ENCODE measurements at regions not wholly inside any gene's neighbourhood (a gene's known extent, or its start where the extent isn't known, plus 50 kb on each side); places are given as distances from the start of the nearest gene placed in this dataset.

DNA sequence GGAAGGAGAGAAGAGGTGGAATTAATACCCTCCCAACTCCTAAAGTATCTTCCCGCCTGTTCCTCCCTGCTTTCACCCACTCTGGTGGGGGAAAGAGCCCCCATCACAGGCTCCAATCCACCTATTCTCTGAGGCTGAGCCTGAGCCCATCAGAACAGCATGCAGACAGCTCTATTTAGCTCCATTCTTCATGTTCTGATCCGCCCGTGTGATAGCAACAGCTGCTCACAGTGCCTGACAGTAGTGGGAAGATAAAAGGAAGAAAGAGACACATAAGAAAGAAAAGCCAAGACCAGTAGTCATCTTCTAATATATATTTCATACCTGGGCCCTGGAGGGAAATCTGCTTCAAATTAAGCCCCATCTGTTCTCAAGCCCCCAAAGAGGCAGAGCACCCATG lies 80.3 kb upstream of the AKIP1 start:
- Histone ChIP-seq H4K20me1 (no peaks in the 10 kb centered on the region), H3K4me1 (peaks cover 99% of the 10 kb centered on the region), H3K4me3 (no peak overlapping the region), H3K9me3 (no peaks in the 10 kb centered on the region), H3K27ac (no peak overlapping the region; the same call in 1 of the 2 replicates), H3K36me3 (no peaks in the 10 kb centered on the region), H3K9ac (no peak overlapping the region), H3K27me3 (no peaks in the 10 kb centered on the region), H3K4me2 (peak overlapping the region; percentile 78)
- TF ChIP-seq Cebpa-rat (IDR thresholded peaks at IDR 0.05), result no peak

DNA sequence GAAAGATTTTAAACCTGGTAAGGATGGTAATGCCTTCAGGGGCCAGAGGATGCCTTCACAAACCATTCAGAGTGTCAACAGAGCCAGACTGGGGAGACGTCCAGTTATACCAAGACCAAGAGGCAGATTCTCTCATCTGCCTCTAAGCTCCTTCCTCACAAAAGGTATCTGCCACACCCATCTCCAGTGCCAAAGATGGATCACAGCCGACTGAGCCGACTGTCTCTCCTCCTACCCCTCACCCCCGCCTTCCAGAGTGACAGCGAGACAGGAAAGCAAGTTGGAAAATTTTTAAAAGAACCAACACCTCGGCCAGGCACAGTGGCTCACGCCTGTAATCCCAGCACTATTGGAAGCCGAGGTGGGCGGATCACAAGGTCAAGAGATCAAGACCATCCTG lies 79.1 kb upstream of the AKIP1 start:
- no peak for TF ChIP-seq Cebpa-rat (IDR thresholded peaks at IDR 0.05)
- Histone ChIP-seq H3K27me3 (no peaks in the 10 kb centered on the region), H3K36me3 (no peaks in the 10 kb centered on the region), H3K4me1 (peaks cover 88% of the 10 kb centered on the region), H3K9me3 (no peaks in the 10 kb centered on the region), H3K27ac (peak overlapping the region; percentile 90), H3K4me3 (0 out of 2 replicates have a peak overlapping the region, but pooled peaks have one; percentile 38), H3K9ac (peak overlapping the region; percentile 71; the same call in 1 of the 2 replicates), H4K20me1 (no peaks in the 10 kb centered on the region), H3K4me2 (peak overlapping the region; percentile 78)

DNA sequence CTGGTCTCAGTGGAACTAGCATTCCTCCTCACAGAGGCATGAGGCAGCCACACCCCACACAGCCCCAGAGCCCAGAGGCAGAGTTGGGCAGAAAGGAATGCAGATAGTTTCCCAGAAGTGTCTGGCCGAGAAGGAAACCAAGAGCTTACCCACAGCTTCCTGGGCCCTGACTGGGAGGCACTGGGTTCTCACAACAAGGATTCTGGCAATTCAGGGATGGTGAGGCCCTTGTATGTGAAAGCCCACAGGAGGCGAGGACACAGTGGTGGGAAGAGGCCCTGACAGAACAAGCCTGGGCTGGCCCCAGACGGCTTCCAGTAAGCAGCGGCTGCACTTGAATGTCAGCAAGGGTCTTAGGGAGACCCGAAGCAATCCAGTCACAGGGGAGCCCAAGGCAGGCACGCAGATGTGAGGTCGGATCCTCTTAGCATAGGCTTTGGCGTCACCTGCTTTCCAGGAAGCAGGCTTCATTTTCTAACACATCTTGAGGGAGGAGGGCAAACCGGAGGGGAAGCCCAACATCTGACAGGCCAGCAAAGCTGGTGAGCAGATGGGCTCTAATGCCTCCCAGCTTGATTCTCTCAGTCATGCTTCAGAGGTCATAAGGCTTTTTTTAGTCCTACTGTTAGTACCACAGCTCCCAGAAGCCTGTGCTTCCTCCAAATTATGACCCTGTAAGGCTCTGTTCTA lies 78.3 kb upstream of the AKIP1 start:
- Histone ChIP-seq H3K4me3 (peak overlapping the region; percentile 38), H3K9me3 (no peaks in the 10 kb centered on the region), H4K20me1 (no peaks in the 10 kb centered on the region), H3K4me2 (peak overlapping the region; percentile 78), H3K9ac (peak overlapping the region; percentile 71), H3K27me3 (no peaks in the 10 kb centered on the region), H3K27ac (peak overlapping the region; percentile 90), H3K4me1 (peaks cover 81% of the 10 kb centered on the region), H3K36me3 (no peaks in the 10 kb centered on the region)
- TF ChIP-seq Cebpa-rat (IDR thresholded peaks at IDR 0.05), result no peak

DNA sequence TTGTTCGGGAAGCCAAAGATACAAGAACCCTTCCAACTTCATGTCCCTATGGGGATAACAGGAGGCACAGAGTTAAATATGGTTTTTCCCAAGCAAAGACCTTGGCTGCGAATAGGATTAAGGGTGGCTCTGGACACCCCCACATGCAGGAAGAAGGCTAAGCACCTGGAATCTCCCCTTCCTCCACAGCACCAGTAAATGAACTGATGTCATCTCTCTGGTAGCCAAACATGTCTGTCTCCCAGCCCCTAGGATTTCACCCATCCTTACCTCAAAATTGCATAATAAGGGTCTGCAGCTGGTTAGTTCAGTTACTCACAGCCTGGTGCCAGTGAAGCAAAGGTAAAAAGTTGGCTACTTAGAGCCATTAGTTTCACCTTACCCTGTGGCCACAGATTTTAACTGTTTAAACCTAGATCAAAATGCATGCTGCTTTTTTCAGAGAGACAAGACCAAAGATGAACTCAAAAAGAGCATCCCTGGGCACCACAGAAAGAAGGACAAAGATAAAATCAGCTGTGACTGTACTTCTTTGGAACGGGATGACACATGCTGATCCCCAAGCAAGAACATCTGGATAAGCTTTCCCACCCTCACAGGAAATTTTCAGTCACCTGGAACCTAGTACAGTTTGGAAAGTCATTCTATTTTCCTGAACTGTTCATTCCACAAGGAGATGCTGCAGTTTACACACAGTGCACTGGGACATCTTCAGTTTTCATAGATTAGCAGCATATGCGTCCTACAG lies 77.2 kb upstream of the AKIP1 start:
- Histone ChIP-seq H3K9me3 (no peaks in the 10 kb centered on the region), H3K4me2 (peak overlapping the region; percentile 78), H3K27ac (peak overlapping the region; percentile 90), H3K36me3 (no peaks in the 10 kb centered on the region), H4K20me1 (no peaks in the 10 kb centered on the region), H3K4me3 (peak overlapping the region; percentile 38; the same call in 1 of the 2 replicates), H3K27me3 (no peaks in the 10 kb centered on the region), H3K9ac (no peak overlapping the region), H3K4me1 (peaks cover 70% of the 10 kb centered on the region)
- 0 out of 2 replicates have a peak, but pooled peaks have one; percentile 26 for TF ChIP-seq Cebpa-rat (IDR thresholded peaks at IDR 0.05)

DNA sequence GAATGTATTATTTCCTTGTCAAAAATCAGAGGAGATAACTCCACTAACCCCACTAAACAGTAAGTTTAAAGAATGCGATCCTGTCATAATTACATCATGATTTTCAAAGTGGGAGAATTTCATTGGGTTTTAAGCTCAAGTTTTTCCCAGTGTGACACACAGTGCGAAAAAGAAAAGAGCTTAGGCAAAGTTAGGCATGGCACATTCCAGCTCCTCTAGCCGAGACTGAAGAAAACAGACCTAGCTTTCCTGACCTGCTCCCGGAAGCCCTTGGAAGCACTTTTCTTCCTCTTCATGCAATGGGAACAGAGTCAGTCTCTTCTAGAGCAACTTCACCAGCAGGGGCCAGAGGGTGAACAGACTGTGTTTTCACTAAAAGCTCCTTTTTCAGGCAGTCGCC lies 76.6 kb upstream of the AKIP1 start:
- no peaks in the 10 kb centered on the region for H4K20me1 ChIP-seq
- no peaks in the 10 kb centered on the region for H3K9me3 ChIP-seq
- H3K9ac ChIP-seq, result no peak overlapping the region
- peak overlapping the region; percentile 90 for H3K27ac ChIP-seq
- peak overlapping the region; percentile 78 for H3K4me2 ChIP-seq
- peaks cover 64% of the 10 kb centered on the region for H3K4me1 ChIP-seq
- no peaks in the 10 kb centered on the region for H3K36me3 ChIP-seq
- TF ChIP-seq Cebpa-rat (IDR thresholded peaks at IDR 0.05), result no peak
- no peak overlapping the region for H3K4me3 ChIP-seq
- H3K27me3 ChIP-seq, result no peaks in the 10 kb centered on the region

DNA sequence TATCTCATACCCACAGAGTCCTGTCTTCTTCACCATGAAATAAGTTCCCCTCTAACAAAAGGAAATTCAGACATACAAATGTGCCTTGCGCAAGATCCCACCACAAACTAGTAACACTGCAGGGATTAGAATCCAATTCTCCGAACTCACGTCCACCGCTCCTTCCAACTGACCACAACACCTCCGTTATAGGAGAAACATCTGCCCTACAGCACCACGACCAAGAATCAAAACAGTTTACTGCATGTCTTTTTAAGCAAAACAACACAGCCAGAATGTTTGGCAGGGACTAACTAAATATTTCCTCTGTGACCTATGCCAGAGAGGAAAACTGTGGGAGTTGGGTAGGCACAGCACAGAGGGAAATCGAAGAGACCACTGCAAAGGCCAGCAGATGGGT lies 72.7 kb upstream of the AKIP1 start:
- H3K27me3 ChIP-seq, result no peaks in the 10 kb centered on the region
- H3K4me3 ChIP-seq, result no peak overlapping the region
- no peaks in the 10 kb centered on the region for H4K20me1 ChIP-seq
- 0 out of 2 replicates have a peak, but pooled peaks have one; percentile 19 for TF ChIP-seq Cebpa-rat (IDR thresholded peaks at IDR 0.05)
- no peak overlapping the region for H3K4me2 ChIP-seq
- H3K27ac ChIP-seq, result no peak overlapping the region
- H3K9ac ChIP-seq, result no peak overlapping the region
- peaks cover 25% of the 10 kb centered on the region for H3K4me1 ChIP-seq
- no peaks in the 10 kb centered on the region for H3K36me3 ChIP-seq
- H3K9me3 ChIP-seq, result no peaks in the 10 kb centered on the region

DNA sequence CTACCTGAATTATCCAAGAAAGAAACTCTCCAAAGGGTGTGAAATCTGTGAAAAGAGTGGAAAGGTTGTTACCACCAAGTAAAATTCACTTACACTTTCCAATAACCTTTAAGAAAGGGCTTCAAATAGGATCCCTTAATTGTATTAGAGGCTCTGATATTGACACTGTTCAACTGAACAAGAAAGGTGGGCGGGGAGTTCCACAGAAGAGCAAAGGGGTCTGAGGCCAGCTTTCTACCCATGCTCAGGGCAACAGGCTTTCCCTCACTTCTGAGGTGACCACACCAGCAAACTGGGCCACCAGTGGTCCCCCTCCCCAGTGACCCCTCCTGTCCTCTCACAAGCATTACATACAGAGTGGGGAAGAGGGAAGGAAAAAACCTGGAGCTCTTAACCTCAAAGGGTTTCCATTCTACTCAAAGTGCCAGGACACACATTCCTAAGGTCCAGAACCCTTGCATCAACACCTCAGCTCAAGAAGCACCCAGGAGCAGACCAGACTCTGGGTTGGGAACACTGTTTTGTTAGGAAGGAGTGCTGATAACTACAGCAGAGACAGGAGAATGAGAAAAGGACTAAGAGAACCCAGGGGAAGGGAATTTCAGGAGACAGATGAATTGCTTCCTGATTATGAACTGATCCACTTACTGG lies 71.6 kb upstream of the AKIP1 start:
- Histone ChIP-seq H3K27ac (no peak overlapping the region), H3K9me3 (no peaks in the 10 kb centered on the region), H3K4me1 (peaks cover 13% of the 10 kb centered on the region), H3K27me3 (no peaks in the 10 kb centered on the region), H3K36me3 (no peaks in the 10 kb centered on the region), H4K20me1 (no peaks in the 10 kb centered on the region), H3K4me2 (no peak overlapping the region), H3K4me3 (no peak overlapping the region), H3K9ac (no peak overlapping the region)
- TF ChIP-seq Cebpa-rat (IDR thresholded peaks at IDR 0.05), result no peak

DNA sequence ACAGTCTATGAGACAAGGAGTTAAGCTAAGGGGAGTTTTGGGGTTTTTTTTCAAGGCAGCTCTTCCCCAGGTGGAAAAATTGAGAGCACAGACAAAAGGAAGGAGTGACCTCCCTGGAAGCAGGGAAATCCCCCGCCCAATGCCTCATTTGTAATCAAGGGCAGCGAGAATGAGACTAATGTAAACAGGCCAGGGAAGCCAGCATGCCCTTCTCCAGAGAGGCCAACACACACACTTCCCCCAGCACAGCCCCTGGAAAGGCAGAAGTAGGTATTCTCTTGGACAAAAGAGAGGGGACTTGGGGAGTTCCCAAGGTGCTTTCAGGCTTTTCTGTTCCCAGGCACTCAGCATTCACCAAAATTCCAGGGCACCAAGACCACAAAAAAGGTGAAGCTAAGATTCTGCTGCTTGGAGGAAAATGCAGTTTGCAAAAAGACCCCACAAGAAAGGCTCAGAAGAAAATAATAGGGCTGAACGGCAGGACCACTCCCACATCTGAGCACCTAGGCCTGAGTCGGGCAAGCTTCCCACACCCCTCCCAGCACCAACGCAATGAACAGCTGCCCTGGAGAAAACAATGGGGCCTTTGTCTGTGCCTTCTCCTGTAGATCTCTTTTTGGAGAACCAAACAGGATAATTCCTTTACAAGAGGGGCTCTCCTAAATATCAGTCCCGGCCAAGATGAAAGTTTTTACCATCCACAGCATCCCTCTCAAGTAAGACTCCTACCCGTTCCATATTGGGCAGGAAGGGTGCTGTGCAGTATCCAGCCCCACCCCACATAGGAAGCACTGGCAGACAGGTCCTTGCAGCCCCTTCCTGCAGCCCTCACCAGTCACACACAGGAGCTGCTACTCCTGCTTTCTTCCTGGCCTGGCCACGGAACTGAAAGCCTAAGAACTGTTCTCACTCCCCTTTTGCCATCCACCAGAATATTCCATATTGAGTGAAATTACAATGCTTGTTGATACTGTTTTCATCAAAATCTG lies 70.7 kb upstream of the AKIP1 start:
- Histone ChIP-seq H3K27me3 (no peaks in the 10 kb centered on the region), H3K9ac (no peak overlapping the region)
- TF ChIP-seq Cebpa-rat (IDR thresholded peaks at IDR 0.05), result no peak

DNA sequence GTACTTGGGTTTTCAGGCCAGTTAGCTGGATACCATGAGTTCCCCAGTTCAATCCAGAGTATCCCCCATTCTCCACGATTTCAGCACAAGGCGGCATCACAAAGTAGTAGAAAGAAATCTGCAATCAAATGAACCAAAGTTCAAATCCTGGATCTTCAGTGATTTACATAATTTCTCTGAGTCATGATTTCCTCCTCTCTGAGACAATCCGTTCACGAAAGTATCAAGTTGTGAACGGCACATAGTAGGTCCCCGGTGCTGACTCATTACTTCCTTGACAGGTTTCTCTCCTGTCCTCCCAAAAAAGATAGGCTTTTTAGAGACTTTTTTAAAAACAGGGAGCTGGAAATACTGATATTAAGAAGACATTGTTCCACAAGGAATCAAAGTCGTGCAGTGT lies 69.1 kb upstream of the AKIP1 start:
- no peaks in the 10 kb centered on the region for H3K36me3 ChIP-seq
- no peaks in the 10 kb centered on the region for H4K20me1 ChIP-seq
- no peaks in the 10 kb centered on the region for H3K27me3 ChIP-seq
- H3K27ac ChIP-seq, result no peak overlapping the region
- no peaks in the 10 kb centered on the region for H3K9me3 ChIP-seq
- no peaks in the 10 kb centered on the region for H3K4me1 ChIP-seq
- no peak for TF ChIP-seq Cebpa-rat (IDR thresholded peaks at IDR 0.05)
- no peak overlapping the region for H3K4me3 ChIP-seq
- H3K9ac ChIP-seq, result no peak overlapping the region
- no peak overlapping the region for H3K4me2 ChIP-seq

More for the DNA sequence above, 70.7 kb upstream of the AKIP1 start:
- H3K4me2 ChIP-seq, result no peak overlapping the region
- H3K36me3 ChIP-seq, result no peaks in the 10 kb centered on the region
- peaks cover 6% of the 10 kb centered on the region; the same call in 1 of the 2 replicates for H3K4me1 ChIP-seq
- no peaks in the 10 kb centered on the region for H3K9me3 ChIP-seq
- no peak overlapping the region for H3K4me3 ChIP-seq
- no peaks in the 10 kb centered on the region for H4K20me1 ChIP-seq
- no peak overlapping the region for H3K27ac ChIP-seq

Measured in BLaER1 (cell line).